NCI-H345 treated with DMSO at 0.1 percent for 48 hours (cell line): ENCODE measurements at regions not wholly inside any gene's neighbourhood (a gene's known extent, or its start where the extent isn't known, plus 50 kb on each side); places are given as distances from the start of the nearest gene placed in this dataset.
"Not testable (repeated sequence)": the region's sequence is repeated elsewhere in the genome, so short reads cannot be mapped to it uniquely, and the experiment has no call there.

Experiments
- DNase-seq: peaks from one replicate; lab custom pipeline; 2025; ENCODE audit not compliant: unreplicated experiment; lab: John Stamatoyannopoulos, UW

GRCh38 chr4:134636338-134637051 lies 434.9 kb upstream of the PABPC4L start:
- no peak for DNase-seq

GRCh38 chr4:134634301-134634700 lies 432.7 kb upstream of the PABPC4L start:
- no peak for DNase-seq

GRCh38 chr4:134632056-134632455 lies 430.5 kb upstream of the PABPC4L start:
- no peak for DNase-seq

- no peak for DNase-seq
Observed at GRCh38 chr4:134628066-134628465, 426.5 kb upstream of the PABPC4L start.

GRCh38 chr4:134627366-134627765 lies 425.8 kb upstream of the PABPC4L start:
- DNase-seq = no peak

- no peak for DNase-seq
Observed at GRCh38 chr4:134624365-134624764, 422.8 kb upstream of the PABPC4L start.

- DNase-seq = not testable (repeated sequence)
Observed at GRCh38 chr4:134622626-134623575, 421.3 kb upstream of the PABPC4L start.

GRCh38 chr4:134622199-134622598 lies 420.6 kb upstream of the PABPC4L start:
- DNase-seq = no peak

- not testable (repeated sequence) for DNase-seq
Observed at GRCh38 chr4:134621715-134622114, 420.1 kb upstream of the PABPC4L start.

GRCh38 chr4:134610956-134611355 lies 409.4 kb upstream of the PABPC4L start:
- DNase-seq = no peak

GRCh38 chr4:134610172-134610571 lies 408.6 kb upstream of the PABPC4L start:
- no peak for DNase-seq

- no peak for DNase-seq
Observed at GRCh38 chr4:134601706-134602105, 400.1 kb upstream of the PABPC4L start.

GRCh38 chr4:134591326-134591725 lies 389.7 kb upstream of the PABPC4L start:
- DNase-seq = no peak

GRCh38 chr4:134585972-134586371 lies 384.4 kb upstream of the PABPC4L start:
- DNase-seq = no peak

- DNase-seq = no peak
Observed at GRCh38 chr4:134567461-134567860, 365.9 kb upstream of the PABPC4L start.

GRCh38 chr4:134560728-134561127 lies 359.1 kb upstream of the PABPC4L start:
- no peak for DNase-seq

- no peak for DNase-seq
Observed at GRCh38 chr4:134552063-134552462, 350.5 kb upstream of the PABPC4L start.

GRCh38 chr4:134551348-134551747 lies 349.8 kb upstream of the PABPC4L start:
- DNase-seq = no peak

- DNase-seq = no peak
Observed at GRCh38 chr4:134548052-134548628, 346.6 kb upstream of the PABPC4L start.

GRCh38 chr4:134546279-134546678 lies 344.7 kb upstream of the PABPC4L start:
- DNase-seq = no peak

- DNase-seq = peak; percentile 3
Observed at GRCh38 chr4:134544303-134544770, 342.7 kb upstream of the PABPC4L start.

- DNase-seq = no peak
Observed at GRCh38 chr4:134540588-134540987, 339.0 kb upstream of the PABPC4L start.
